ENCODE measurements at regions not wholly inside any gene's neighbourhood (a gene's known extent, or its start where the extent isn't known, plus 50 kb on each side); places are given as distances from the start of the nearest gene placed in this dataset.

- Mint-ChIP-seq H3K9me3 (ENCODE audit: insufficient read depth) (no peaks in the 10 kb centered on the region), H3K36me3 (ENCODE audit: low read depth) (no peaks in the 10 kb centered on the region), H3K27ac (no peak overlapping the region), H3K27me3 (ENCODE audit: low read depth) (peaks cover 6% of the 10 kb centered on the region), H3K4me1 (ENCODE audit: low read depth) (no peaks in the 10 kb centered on the region), H3K4me3 (no peak overlapping the region)
- ChIA-PET CTCF (no interaction called here), POLR2A (no interaction called here)
- no peak for ATAC-seq
- no peak for DNase-seq
These were observed 293.2 kb upstream of the CLINT1 start for GRCh38 chr5:158152136-158152535.

- ATAC-seq: no peak
- CTCF ChIA-PET: interaction anchor here (1.5 kb wide), 1 partner anchor 72 kb away, joined by 3 read pairs; no protein-coding TSS in a partner anchor
These were observed 288.3 kb upstream of the CLINT1 start for GRCh38 chr5:158147227-158147626.

GRCh38 chr5:158145827-158146226, 286.9 kb upstream of the CLINT1 start:
- Mint-ChIP-seq H3K27me3 (ENCODE audit: low read depth) (peaks cover 3% of the 10 kb centered on the region), H3K36me3 (ENCODE audit: low read depth) (no peaks in the 10 kb centered on the region), H3K4me3 (no peak overlapping the region), H3K4me1 (ENCODE audit: low read depth) (no peaks in the 10 kb centered on the region), H3K9me3 (ENCODE audit: insufficient read depth) (no peaks in the 10 kb centered on the region), H3K27ac (no peak overlapping the region)
- CTCF ChIA-PET: interaction anchor here (0.6 kb wide), 1 partner anchor 11 kb away, joined by 3 read pairs; no protein-coding TSS in a partner anchor
- POLR2A ChIA-PET: no interaction called here
- DNase-seq (no peak), ATAC-seq (no peak)

More at GRCh38 chr5:158147227-158147626, 288.3 kb upstream of the CLINT1 start:
- Mint-ChIP-seq H3K27me3 (ENCODE audit: low read depth) (peaks cover 3% of the 10 kb centered on the region), H3K4me3 (no peak overlapping the region), H3K9me3 (ENCODE audit: insufficient read depth) (no peaks in the 10 kb centered on the region), H3K4me1 (ENCODE audit: low read depth) (no peaks in the 10 kb centered on the region), H3K27ac (no peak overlapping the region), H3K36me3 (ENCODE audit: low read depth) (no peaks in the 10 kb centered on the region)
- DNase-seq: no peak
- POLR2A ChIA-PET: no interaction called here

- Mint-ChIP-seq H3K27ac (no peak overlapping the region), H3K9me3 (ENCODE audit: insufficient read depth) (no peaks in the 10 kb centered on the region), H3K27me3 (ENCODE audit: low read depth) (peaks cover 3% of the 10 kb centered on the region), H3K4me3 (no peak overlapping the region), H3K4me1 (ENCODE audit: low read depth) (no peaks in the 10 kb centered on the region), H3K36me3 (ENCODE audit: low read depth) (no peaks in the 10 kb centered on the region)
- POLR2A ChIA-PET: no interaction called here
- ATAC-seq (no peak), DNase-seq (no peak)
- CTCF ChIA-PET: no interaction called here
These were observed 284.1 kb upstream of the CLINT1 start for GRCh38 chr5:158143081-158143480.

- H3K27ac Mint-ChIP-seq: no peak overlapping the region
- CTCF ChIA-PET: no interaction called here
These were observed 283.2 kb upstream of the CLINT1 start for GRCh38 chr5:158142156-158142555.

GRCh38 chr5:158140120-158140731, 281.3 kb upstream of the CLINT1 start:
- Mint-ChIP-seq H3K27me3 (ENCODE audit: low read depth) (no peaks in the 10 kb centered on the region), H3K4me1 (ENCODE audit: low read depth) (no peaks in the 10 kb centered on the region), H3K36me3 (ENCODE audit: low read depth) (no peaks in the 10 kb centered on the region), H3K27ac (no peak overlapping the region), H3K9me3 (ENCODE audit: insufficient read depth) (no peaks in the 10 kb centered on the region), H3K4me3 (no peak overlapping the region)
- ChIA-PET CTCF (interaction anchor here (2.3 kb wide), 1 partner anchor 65 kb away, joined by 7 read pairs; no protein-coding TSS in a partner anchor), POLR2A (no interaction called here)
- no peak for DNase-seq
- no peak for ATAC-seq

More at GRCh38 chr5:158142156-158142555, 283.2 kb upstream of the CLINT1 start:
- POLR2A ChIA-PET: no interaction called here
- ATAC-seq: no peak
- Mint-ChIP-seq H3K4me1 (ENCODE audit: low read depth) (no peaks in the 10 kb centered on the region), H3K4me3 (no peak overlapping the region), H3K36me3 (ENCODE audit: low read depth) (no peaks in the 10 kb centered on the region), H3K27me3 (ENCODE audit: low read depth) (peaks cover 3% of the 10 kb centered on the region), H3K9me3 (ENCODE audit: insufficient read depth) (no peaks in the 10 kb centered on the region)
- no peak for DNase-seq

- DNase-seq (no peak), ATAC-seq (no peak)
- Mint-ChIP-seq H3K27me3 (ENCODE audit: low read depth) (no peaks in the 10 kb centered on the region), H3K9me3 (ENCODE audit: insufficient read depth) (no peaks in the 10 kb centered on the region), H3K4me1 (ENCODE audit: low read depth) (no peaks in the 10 kb centered on the region), H3K27ac (no peak overlapping the region), H3K4me3 (no peak overlapping the region), H3K36me3 (ENCODE audit: low read depth) (no peaks in the 10 kb centered on the region)
- POLR2A ChIA-PET: no interaction called here
- CTCF ChIA-PET: interaction anchor here (2.3 kb wide), 1 partner anchor 64 kb away, joined by 7 read pairs; no protein-coding TSS in a partner anchor
These were observed 280.2 kb upstream of the CLINT1 start for GRCh38 chr5:158139161-158139560.

GRCh38 chr5:158135682-158136179, 276.8 kb upstream of the CLINT1 start:
- DNase-seq (no peak), ATAC-seq (no peak)
- Mint-ChIP-seq H3K36me3 (ENCODE audit: low read depth) (no peaks in the 10 kb centered on the region), H3K4me3 (no peak overlapping the region), H3K27me3 (ENCODE audit: low read depth) (no peaks in the 10 kb centered on the region), H3K4me1 (ENCODE audit: low read depth) (no peaks in the 10 kb centered on the region), H3K27ac (no peak overlapping the region), H3K9me3 (ENCODE audit: insufficient read depth) (no peaks in the 10 kb centered on the region)
- POLR2A ChIA-PET: interaction anchor here (0.5 kb wide), 1 partner anchor 115 kb away, joined by 3 read pairs; no protein-coding TSS in a partner anchor
- CTCF ChIA-PET: no interaction called here

- H3K27ac Mint-ChIP-seq: no peak overlapping the region
- CTCF ChIA-PET: no interaction called here
- H3K4me3 Mint-ChIP-seq: no peak overlapping the region
- no peaks in the 10 kb centered on the region for H3K9me3 Mint-ChIP-seq (ENCODE audit: insufficient read depth)
- no peaks in the 10 kb centered on the region for H3K4me1 Mint-ChIP-seq (ENCODE audit: low read depth)
- POLR2A ChIA-PET: no interaction called here
- H3K27me3 Mint-ChIP-seq (ENCODE audit: low read depth): no peaks in the 10 kb centered on the region
- no peak for ATAC-seq
- H3K36me3 Mint-ChIP-seq (ENCODE audit: low read depth): no peaks in the 10 kb centered on the region
- DNase-seq: no peak
These were observed 274.4 kb upstream of the CLINT1 start for GRCh38 chr5:158133369-158133768.

GRCh38 chr5:158127536-158127935, 268.6 kb upstream of the CLINT1 start:
- Mint-ChIP-seq H3K4me3 (no peak overlapping the region), H3K9me3 (ENCODE audit: insufficient read depth) (no peaks in the 10 kb centered on the region), H3K4me1 (ENCODE audit: low read depth) (no peaks in the 10 kb centered on the region), H3K27me3 (ENCODE audit: low read depth) (peaks cover 12% of the 10 kb centered on the region), H3K36me3 (ENCODE audit: low read depth) (no peaks in the 10 kb centered on the region), H3K27ac (no peak overlapping the region)
- DNase-seq (no peak), ATAC-seq (no peak)
- ChIA-PET POLR2A (no interaction called here), CTCF (no interaction called here)

- ChIA-PET POLR2A (no interaction called here), CTCF (no interaction called here)
These were observed 267.8 kb upstream of the CLINT1 start for GRCh38 chr5:158126442-158127405.

GRCh38 chr5:158124606-158125316, 265.8 kb upstream of the CLINT1 start:
- Mint-ChIP-seq H3K27me3 (ENCODE audit: low read depth) (peaks cover 13% of the 10 kb centered on the region), H3K27ac (no peak overlapping the region), H3K4me1 (ENCODE audit: low read depth) (no peaks in the 10 kb centered on the region), H3K9me3 (ENCODE audit: insufficient read depth) (no peaks in the 10 kb centered on the region), H3K4me3 (no peak overlapping the region), H3K36me3 (ENCODE audit: low read depth) (no peaks in the 10 kb centered on the region)
- ATAC-seq: no peak
- no peak for DNase-seq
- POLR2A ChIA-PET: no interaction called here
- CTCF ChIA-PET: no interaction called here

More at GRCh38 chr5:158126442-158127405, 267.8 kb upstream of the CLINT1 start:
- no peak for DNase-seq
- H3K4me1 Mint-ChIP-seq (ENCODE audit: low read depth): no peaks in the 10 kb centered on the region
- H3K4me3 Mint-ChIP-seq: no peak overlapping the region
- peaks cover 12% of the 10 kb centered on the region for H3K27me3 Mint-ChIP-seq (ENCODE audit: low read depth)
- ATAC-seq: no peak
- H3K9me3 Mint-ChIP-seq (ENCODE audit: insufficient read depth): no peaks in the 10 kb centered on the region
- no peaks in the 10 kb centered on the region for H3K36me3 Mint-ChIP-seq (ENCODE audit: low read depth)
- no peak overlapping the region for H3K27ac Mint-ChIP-seq
